AG08395 (cell line): ENCODE measurements at regions not wholly inside any gene's neighbourhood (a gene's known extent, or its start where the extent isn't known, plus 50 kb on each side); places are given as distances from the start of the nearest gene placed in this dataset.
A peak's percentile ranks its signal among the peaks of the same experiment; 100 is the strongest.

Experiments used
- DNase-seq: peaks from one replicate; pipeline ENCODE4 v3.0.0; 2012; ENCODE audit warnings: mixed read lengths, low spot score

- DNase-seq: peak; percentile 84
Measured at GRCh38 chr12:65556676-65557437, 267.4 kb upstream of the HMGA2 start.

DNA sequence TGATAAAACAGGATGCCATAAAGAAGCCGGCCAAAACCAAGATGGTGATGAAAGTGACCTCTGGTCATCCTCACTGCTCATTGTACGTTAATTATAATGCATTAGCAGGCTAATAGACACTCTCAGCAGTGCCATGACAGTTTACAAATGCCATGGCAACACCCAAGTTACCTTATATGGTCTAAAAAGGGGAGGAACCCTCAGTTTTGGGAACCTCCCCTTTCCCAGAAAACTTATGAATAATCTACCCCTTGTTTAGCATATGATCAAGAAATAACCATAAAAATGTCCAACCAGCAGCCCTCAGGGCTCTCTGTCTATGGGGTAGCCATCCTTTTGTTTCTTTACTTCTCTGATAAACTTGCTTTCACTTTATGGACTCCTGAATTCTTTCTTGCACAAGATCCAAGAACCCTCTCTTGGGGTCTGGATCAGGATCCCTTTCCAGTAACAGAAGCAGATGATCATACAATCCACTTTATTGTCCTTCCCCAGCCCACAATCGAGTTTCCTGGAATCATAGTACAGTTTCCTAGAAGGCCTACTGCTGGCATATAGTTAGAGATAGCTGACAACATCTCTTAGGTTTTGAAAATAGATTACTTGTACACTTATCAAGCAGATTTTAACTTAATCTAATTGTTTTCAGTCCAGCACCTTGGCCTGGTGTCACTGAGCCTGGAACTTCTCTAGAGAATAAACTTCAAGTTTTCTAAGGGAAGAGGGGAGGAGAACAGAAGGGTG lies 266.7 kb upstream of the HMGA2 start:
- DNase-seq: no peak

GRCh38 chr12:65560286-65560685 lies 264.0 kb upstream of the HMGA2 start:
- no peak for DNase-seq

- DNase-seq: no peak
Measured at GRCh38 chr12:65561798-65562382, 262.4 kb upstream of the HMGA2 start.

GRCh38 chr12:65565601-65566560 lies 258.4 kb upstream of the HMGA2 start:
- peak; percentile 78 for DNase-seq

DNA sequence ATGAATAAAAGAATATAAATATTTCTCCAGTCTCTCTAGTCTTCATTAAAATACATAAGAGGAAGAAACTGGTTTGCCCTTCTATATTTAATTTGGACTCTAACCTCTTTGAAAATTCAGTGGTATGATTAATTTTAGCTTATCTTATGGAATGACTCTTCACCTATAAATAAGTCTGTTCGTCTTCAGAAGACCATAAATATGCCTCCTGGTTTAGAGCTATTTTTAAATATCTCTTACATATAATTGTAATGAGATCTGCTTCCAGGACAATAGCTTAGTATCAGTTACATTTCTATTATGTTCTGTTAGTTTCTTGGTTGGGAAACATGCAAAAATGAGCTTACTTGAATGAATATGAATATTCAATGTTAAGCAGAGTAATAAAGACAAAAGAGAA lies 257.5 kb upstream of the HMGA2 start:
- no peak for DNase-seq

- no peak for DNase-seq
Measured at GRCh38 chr12:65567820-65568219, 256.5 kb upstream of the HMGA2 start.

DNA sequence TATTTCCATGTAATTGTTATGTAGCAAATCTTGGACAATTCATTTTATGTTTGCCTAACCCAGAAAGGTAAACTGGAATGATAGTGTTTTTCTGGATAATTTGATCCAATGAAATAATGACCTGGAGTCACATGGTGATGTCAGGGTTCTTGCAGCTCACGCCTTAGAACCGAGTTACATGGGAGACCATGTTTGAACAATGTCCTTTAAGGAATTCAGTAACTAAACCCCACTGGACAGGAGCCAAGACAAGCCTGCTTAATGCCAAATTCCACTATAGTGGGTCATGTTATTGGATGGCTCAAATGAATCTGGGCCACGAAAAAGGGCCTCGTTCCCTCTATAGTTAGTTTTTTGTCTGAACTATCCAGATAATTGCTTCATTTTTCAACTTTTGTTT lies 255.8 kb upstream of the HMGA2 start:
- no peak for DNase-seq

GRCh38 chr12:65570451-65571130 lies 253.7 kb upstream of the HMGA2 start:
- no peak for DNase-seq

- DNase-seq: no peak
Measured at GRCh38 chr12:65574867-65575266, 249.4 kb upstream of the HMGA2 start.

- no peak for DNase-seq
Measured at GRCh38 chr12:65584016-65584415, 240.3 kb upstream of the HMGA2 start.

- no peak for DNase-seq
Measured at GRCh38 chr12:65585648-65586602, 238.4 kb upstream of the HMGA2 start.

GRCh38 chr12:65586796-65587195 lies 237.5 kb upstream of the HMGA2 start:
- no peak for DNase-seq

DNA sequence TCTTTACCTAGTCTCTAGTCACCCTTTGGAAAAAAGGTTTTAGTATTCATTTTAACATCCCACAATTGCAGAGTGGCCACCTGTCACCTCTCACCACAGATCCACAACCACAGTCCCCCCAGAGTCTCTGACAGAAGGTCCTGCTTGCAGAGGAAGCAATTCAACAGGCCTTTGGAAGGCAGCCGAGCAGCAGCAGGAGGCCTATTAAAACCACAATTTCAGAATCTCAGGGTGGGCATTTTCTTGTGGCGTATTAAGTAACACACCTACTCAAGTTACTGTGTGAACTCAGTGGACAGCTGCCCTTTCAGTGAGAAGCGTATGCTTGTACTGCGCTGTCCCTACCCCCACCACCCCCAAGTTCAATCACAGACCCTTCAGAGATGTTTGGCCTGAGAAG lies 234.0 kb upstream of the HMGA2 start:
- no peak for DNase-seq

GRCh38 chr12:65592416-65592815 lies 231.9 kb upstream of the HMGA2 start:
- no peak for DNase-seq

GRCh38 chr12:65593239-65593701 lies 231.0 kb upstream of the HMGA2 start:
- no peak for DNase-seq

DNA sequence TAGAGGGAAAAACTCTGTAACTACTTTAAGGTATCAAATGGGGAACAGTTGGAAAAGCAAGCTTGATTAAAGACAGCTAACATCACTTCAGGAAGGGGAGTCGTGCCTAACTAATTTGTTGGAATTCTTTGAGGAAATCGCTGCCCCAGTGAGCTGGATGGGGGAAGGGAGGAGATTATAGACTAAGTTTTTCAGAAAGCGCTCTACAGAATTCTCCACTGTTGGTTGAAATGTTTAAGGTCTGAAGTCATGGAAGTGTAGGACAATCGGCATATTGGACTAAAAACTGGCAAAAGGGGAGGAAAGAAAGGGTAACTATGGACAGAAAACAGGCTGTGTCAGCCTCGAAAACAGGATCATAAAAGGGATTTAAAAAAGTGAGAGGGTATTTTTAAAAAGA lies 229.9 kb upstream of the HMGA2 start:
- DNase-seq: no peak

DNA sequence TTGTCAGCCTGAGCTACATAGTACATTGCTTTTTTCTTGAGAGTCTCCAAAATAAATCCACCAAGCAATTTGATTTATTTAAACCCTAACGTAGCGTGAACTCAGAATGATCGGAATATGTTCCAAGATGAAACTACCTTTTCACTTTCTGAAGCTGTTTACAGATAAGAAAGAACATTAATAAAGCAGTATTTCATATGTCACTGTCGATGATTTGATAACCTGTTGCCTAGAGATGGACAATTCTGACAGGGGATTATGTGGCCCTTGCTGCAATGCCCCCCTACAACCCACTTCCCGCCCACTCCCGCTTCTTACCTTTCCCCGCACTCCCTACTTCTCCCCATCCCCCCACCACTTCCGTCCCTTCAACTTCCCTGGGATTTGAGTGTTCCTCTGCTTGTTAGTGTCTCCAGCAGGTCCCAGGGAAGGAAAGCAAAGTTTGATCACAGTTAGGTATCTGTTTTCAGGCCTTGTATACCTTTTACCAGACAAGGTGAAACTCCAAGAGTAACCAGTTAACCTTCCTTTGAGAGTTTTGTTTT lies 229.2 kb upstream of the HMGA2 start:
- DNase-seq: no peak

DNA sequence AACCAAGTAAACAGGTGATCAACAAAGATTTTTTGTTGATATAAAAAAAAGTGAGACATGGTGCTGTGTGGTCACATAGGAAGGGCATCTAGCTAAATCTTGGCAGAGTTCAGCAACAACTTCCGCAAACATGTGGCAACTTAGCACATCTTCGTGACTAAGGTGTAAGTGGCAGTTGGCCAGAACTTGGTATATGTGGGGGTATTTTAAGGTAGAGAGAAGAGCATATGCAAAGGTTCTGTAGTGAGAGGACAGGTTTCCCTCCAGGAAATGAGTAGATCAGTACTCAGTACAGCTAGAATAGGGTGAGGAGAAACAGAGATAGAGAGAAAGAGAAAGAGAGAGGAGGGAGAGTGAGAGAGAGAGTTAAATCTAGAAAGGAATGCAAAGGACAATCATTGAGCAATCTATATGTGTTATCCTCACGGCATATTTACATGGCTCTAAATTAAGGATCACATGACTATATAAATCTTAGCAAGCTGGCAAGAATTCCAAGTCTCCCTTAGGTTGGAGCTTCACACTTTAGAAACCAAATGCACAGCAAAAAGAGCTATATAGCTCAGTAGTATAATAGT lies 227.7 kb upstream of the HMGA2 start:
- no peak for DNase-seq

DNA sequence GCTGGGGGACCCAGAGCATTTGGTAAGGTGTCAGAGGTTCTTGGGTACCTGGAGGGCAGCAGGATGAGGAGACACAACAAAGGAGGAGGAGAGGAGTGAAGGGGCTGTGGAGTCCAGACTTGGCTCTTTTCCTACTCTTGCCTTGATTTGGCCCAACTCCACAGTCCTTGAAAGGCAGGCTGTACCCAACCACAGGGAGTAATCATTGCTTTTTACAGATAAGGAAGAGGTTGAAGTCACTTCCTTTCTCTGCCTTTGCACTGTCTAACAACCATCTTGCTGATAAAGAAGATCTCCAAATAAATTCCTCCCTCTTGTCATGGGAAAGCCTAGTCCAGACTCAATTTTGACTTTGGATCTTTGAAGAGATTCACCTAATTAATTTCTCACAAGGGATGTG lies 226.8 kb upstream of the HMGA2 start:
- no peak for DNase-seq
